HL-60 (cell line): ENCODE measurements at regions not wholly inside any gene's neighbourhood (a gene's known extent, or its start where the extent isn't known, plus 50 kb on each side); places are given as distances from the start of the nearest gene placed in this dataset.

Source experiments
- DNase-seq, 2 experiments: peaks; one replicate each; pipeline ENCODE4 v3.0.0-alpha.2; 2010 to 2020; ENCODE audit warnings: low read depth in 1 of 2, low spot score in 1 of 2
- H3K27ac ChIP-seq: fragments of 250-450 bp; sonication (Bioruptor Pico); replicated peaks from 2 replicates; pipeline ENCODE4 v1.5.1; 2020; ENCODE audit warnings: mild to moderate bottlenecking, moderate library complexity
- H3K27me3 ChIP-seq: fragments of 250-450 bp; sonication (Bioruptor Pico); 2 replicates; pipeline ENCODE4 v1.5.1; 2021; ENCODE audit warnings: mild to moderate bottlenecking, moderate library complexity; ENCODE audit not compliant: insufficient read depth, poor library complexity, severe bottlenecking
- H3K4me3 ChIP-seq: replicated peaks from 2 replicates; pipeline ENCODE4 v1.5.1; 2011; ENCODE audit warnings: mild to moderate bottlenecking, control low read depth, low read length; ENCODE audit not compliant: insufficient read depth
- GABPA ChIP-seq: IDR thresholded peaks from 2 replicates; pipeline ENCODE4 v1.6.1; 2012; ENCODE audit warnings: low read depth
- POLR2AphosphoS5 ChIP-seq: IDR thresholded peaks from 2 replicates; pipeline ENCODE4 v1.6.1; 2012; ENCODE audit warnings: low read depth
- SPI1 ChIP-seq: IDR thresholded peaks from 2 replicates; pipeline ENCODE4 v1.6.1; 2012; ENCODE audit warnings: low read depth, mild to moderate bottlenecking, borderline replicate concordance
- TF ChIP-seq, protein P1 (sequence below): IDR thresholded peaks from one replicate; pipeline ENCODE4 v1.5.1; 2011; ENCODE audit warnings: low read length, control low read depth, inconsistent platforms; ENCODE audit not compliant: insufficient read depth
- TF ChIP-seq, protein P2 (sequence below): IDR thresholded peaks from 2 replicates; pipeline ENCODE4 v1.6.1; 2012; ENCODE audit warnings: low read depth; ENCODE audit not compliant: insufficient replicate concordance

DNA sequence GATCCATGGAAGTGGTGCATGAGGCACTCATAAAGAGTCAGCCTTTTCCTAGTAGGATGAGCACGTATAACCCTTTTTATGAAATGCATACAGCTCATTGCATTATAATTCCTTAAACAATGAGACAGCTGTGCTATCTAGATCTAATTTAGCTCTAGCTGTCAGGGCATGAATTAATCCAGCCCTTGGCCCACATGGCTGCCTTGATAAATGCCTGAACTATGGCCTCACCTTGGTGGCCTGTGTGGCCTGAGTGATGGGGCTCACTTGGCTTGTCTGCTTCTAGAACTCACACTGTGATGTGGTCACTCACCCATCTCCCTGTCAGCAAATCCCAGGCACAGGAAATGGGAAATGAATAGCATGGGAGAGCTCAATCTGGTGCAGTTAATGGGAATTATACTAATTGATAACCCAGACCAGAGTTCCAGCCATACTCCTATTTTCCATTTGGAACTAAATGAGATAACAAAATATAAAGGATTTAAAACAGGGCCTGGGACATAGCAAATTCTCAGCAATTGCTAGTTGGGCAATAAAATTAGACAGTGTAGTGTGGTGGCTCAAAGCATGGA lies 153.6 kb downstream of the HS3ST2 start:
- no peak for DNase-seq
- Histone ChIP-seq H3K4me3 (no peak overlapping the region), H3K27me3 (no peaks in the 10 kb centered on the region)

More for the DNA sequence above, 153.6 kb downstream of the HS3ST2 start:
- no peak overlapping the region for H3K27ac ChIP-seq
- TF ChIP-seq POLR2AphosphoS5 (no peak), GABPA (no peak), SPI1 (no peak)
- TF ChIP-seq, protein P1, sequence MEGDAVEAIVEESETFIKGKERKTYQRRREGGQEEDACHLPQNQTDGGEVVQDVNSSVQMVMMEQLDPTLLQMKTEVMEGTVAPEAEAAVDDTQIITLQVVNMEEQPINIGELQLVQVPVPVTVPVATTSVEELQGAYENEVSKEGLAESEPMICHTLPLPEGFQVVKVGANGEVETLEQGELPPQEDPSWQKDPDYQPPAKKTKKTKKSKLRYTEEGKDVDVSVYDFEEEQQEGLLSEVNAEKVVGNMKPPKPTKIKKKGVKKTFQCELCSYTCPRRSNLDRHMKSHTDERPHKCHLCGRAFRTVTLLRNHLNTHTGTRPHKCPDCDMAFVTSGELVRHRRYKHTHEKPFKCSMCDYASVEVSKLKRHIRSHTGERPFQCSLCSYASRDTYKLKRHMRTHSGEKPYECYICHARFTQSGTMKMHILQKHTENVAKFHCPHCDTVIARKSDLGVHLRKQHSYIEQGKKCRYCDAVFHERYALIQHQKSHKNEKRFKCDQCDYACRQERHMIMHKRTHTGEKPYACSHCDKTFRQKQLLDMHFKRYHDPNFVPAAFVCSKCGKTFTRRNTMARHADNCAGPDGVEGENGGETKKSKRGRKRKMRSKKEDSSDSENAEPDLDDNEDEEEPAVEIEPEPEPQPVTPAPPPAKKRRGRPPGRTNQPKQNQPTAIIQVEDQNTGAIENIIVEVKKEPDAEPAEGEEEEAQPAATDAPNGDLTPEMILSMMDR, result no peak
- TF ChIP-seq, protein P2, sequence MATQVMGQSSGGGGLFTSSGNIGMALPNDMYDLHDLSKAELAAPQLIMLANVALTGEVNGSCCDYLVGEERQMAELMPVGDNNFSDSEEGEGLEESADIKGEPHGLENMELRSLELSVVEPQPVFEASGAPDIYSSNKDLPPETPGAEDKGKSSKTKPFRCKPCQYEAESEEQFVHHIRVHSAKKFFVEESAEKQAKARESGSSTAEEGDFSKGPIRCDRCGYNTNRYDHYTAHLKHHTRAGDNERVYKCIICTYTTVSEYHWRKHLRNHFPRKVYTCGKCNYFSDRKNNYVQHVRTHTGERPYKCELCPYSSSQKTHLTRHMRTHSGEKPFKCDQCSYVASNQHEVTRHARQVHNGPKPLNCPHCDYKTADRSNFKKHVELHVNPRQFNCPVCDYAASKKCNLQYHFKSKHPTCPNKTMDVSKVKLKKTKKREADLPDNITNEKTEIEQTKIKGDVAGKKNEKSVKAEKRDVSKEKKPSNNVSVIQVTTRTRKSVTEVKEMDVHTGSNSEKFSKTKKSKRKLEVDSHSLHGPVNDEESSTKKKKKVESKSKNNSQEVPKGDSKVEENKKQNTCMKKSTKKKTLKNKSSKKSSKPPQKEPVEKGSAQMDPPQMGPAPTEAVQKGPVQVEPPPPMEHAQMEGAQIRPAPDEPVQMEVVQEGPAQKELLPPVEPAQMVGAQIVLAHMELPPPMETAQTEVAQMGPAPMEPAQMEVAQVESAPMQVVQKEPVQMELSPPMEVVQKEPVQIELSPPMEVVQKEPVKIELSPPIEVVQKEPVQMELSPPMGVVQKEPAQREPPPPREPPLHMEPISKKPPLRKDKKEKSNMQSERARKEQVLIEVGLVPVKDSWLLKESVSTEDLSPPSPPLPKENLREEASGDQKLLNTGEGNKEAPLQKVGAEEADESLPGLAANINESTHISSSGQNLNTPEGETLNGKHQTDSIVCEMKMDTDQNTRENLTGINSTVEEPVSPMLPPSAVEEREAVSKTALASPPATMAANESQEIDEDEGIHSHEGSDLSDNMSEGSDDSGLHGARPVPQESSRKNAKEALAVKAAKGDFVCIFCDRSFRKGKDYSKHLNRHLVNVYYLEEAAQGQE, result no peak
